ENCODE measurements at regions not wholly inside any gene's neighbourhood (a gene's known extent, or its start where the extent isn't known, plus 50 kb on each side); places are given as distances from the start of the nearest gene placed in this dataset.

GRCh38 chr1:55640708-55641473, 425.7 kb upstream of the USP24 start:
- no peak for TF ChIP-seq CTCF (IDR thresholded peaks at IDR 0.05)
- TF ChIP-seq POLR2A (IDR thresholded peaks at IDR 0.05), result no peak

All from suprapubic skin (tissue), 3 donors.